Stimulated activated CD8-positive, alpha-beta memory T cell treated with anti-CD3 and anti-CD28 coated beads, Interleukin-7, amount 100 ng/mL, for 48 hours (primary cell): ENCODE measurements at regions not wholly inside any gene's neighbourhood (a gene's known extent, or its start where the extent isn't known, plus 50 kb on each side); places are given as distances from the start of the nearest gene placed in this dataset.

Source experiments
- DNase-seq, 2 donors: peaks; one replicate each; pipeline ENCODE4 v3.0.0-alpha.2; 2020; ENCODE audit warnings: low read depth in 1 of 2; ENCODE audit errors: extremely low read depth in 1 of 2

DNA sequence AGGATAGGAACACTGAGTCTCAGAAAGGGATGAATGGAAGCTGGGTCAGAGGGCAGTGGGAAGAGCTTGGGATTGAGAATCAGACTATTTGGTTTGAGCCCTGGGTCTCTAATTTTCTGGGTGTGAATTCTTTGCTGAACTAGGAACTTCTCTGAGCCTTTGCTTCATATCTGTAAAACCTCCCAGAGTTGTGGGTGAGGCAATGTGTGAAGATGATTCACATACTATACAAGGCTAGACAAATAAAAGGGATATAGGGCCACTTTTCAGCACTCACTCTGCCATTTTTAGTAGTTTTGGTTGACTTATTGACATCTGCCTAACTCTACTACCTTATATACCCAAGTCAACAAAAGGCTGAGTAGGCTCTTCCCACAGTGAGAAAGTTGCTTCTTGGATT is 77.7 kb upstream of the JUN start:
- DNase-seq, result no peak

DNA sequence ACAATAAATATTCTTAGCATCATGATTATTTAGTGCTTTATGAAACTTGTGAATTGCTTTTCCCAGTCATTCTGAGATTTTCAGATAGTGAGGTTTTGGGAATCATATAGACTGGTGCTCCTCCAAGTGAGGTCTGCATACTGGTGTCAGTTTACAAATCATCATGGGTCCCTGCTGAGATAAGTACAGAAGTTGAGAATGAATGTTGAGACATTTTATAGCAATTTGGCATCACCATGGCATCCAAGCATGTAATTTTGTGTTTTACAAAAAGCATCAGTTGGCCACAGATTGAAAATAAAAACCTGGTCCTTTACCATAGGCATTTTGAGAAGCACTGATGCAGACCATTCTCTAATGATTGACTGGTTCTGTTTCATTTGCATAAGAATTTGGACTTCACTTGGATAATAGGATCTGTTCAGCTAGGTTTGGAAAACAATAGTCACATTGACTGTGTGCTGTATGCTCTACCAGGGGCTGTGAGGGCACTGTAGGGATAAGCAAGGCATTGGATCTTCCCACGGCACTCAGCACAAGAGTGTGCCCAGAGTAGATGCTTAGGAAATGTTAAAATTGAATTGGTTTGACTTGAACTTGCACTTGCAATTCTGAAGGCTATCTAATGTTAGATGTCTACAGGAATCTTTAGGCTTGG is 79.0 kb upstream of the JUN start:
- DNase-seq, result no peak

DNA sequence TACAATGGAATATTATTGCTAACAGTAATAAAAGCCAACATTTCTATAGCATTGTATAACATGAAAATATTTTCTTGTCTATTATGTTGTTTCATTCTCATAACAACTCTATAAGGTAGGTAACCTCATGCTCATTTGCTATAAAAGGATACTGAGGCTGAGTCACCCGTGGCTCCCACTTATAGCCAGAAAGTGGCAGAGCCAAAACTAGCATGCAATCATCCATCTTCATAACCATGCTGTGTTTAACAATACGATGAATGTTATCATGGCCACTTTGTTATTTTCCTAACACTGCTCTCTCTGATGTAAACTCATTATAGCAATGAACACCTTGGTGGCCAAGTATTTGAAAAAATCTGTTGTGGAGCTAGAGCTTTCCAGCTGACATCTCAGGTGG is 80.8 kb upstream of the JUN start:
- no peak for DNase-seq

DNA sequence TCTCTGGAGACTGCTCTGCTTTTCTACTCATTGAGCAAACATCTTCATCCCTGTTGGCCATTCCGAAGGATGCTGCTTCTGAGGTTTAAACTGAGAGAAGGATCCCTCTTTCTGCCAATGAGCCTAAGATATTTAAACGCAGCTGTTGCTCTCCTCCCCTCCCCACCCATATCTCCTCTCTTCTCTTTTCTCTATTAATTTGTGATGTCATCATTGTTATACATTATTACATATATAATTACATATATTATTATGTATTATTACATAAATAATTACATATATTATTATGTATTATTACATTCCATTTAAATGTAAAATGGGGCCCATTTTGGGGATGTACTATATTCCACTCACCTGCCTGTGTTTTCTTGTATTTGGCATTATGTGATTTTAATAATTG is 82.7 kb upstream of the JUN start:
- no peak for DNase-seq

DNA sequence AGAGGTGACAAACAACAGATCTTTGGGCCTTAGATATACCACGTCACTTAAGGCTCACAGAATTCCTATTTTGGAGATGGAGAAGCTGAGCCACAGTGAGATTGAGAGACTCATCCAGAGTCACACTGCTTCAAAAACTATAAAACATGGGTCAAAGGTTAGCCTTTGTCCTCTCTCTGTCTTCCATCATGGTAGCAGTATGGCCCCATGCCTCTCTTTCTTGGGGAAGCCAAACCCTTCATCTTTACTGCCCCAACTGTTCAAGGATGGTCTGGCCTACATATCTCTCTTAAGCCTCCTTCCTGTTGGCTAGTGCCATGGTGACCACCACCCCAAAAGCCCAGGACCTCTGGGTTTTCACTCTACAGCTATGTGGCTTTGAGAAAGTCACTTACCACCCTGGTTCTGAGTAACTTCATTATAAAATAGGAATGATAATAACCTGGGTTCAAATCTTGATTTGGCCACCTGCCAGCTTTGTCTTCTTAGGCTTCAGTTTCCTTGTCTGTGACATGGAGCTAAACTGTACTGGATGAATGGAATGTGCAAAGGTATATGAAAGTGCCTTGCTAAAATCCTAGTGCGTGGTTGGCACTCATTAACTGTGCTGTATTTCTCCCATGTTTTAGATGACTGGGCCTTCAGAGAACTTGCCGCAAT is 85.9 kb upstream of the JUN start:
- DNase-seq, result no peak

DNA sequence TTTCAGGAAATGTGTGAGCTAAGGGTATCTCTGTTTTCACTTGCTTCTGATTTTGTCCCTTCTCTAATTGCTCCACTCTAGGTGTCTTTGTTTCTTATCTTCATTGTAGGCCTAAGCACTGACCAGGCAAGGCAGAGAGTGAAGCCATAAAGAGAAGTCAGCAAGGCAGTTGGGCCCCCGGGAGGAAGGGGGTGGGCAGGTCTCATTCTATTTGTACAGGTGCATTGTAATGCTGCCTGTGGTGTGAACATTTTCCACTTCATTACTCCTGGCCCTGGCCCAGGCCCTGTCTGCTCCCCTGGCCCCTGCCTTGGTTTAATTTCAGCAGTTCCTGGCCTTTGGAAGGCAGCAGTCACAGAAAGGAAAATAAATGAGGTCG is 86.4 kb upstream of the JUN start:
- DNase-seq, result no peak

DNA sequence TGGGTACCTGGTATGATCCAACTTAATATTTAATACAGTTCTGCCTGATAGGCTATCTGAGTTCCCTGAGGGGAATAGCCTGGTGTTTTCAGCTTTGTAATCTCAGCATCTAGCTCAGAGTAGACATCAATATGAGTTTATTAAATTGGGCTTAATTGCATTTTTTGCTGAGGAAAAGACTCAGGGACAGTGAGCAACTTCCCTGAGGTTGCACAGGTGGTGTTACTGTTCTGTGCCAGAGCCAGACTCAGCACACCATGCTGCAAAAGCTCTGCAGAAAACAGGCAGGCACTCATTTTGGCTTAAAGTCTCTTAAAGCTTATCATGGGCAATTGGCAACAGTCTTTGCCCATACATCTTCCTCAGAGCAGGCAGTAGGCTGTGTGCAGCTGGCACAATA is 90.5 kb upstream of the JUN start:
- DNase-seq, result no peak

DNA sequence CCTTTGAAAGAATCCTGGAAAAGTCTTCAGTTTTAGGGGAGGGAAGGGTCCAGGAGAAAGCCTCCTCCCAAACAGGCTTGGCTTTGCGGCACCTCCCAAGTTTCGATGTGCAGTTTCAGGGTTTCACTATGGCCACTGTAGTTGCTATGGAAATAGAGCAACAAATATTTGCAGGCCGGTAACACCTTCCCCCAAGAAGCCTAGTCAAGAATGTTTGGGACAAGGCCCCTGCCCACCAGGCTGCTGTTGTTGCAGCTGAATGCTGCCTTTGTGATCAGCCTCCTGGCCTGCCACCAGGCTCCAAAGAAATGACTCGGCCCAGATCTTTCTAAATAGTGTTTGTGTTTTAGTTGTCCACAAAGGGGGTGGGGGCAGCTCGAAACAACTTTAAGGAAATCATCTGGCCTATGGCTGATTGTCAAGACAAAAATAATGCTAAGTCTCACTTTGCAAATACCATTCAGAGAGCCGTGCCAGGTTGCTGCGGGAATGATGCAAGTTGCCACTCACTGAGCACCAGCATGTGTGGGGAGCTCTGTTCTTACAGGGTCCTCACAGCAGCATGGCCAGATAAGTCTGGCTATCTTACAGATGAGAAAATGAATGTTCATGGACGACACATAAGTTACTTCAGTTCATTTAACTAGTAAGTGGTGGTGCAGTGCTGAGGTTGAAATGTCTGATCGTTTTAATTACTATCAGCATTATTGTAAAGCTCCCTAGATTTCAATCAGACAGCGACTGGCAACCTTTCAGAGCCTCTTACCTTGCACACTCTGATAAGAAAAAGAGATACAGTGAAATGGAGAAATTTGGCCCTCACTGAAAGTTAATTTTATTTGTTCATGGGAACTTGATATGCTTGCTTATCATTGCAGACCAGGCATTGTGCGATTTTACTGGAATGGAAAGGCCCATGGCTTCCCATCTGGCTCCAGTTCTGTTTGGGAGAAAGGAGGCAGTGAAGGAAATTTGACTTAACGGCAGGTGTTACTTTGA is 91.2 kb upstream of the JUN start:
- no peak for DNase-seq

DNA sequence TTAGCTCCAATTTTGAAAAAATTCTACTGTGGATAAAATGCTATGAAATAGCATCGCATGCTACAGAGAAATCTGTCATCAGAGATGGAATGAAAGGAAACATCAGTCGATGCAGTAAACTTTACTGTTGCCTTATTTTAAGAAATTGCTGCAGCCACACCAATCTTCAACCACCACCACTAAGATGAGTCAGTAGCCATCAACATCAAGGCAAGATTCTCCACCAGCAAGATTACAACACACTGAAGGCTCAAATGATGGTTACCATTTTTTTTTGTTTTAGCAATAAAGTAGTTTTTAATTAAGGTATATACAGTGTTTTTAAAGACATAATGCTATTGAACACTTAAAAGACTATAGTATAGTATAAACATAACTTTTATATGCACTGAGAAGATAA is 95.6 kb upstream of the JUN start:
- DNase-seq, result no peak

DNA sequence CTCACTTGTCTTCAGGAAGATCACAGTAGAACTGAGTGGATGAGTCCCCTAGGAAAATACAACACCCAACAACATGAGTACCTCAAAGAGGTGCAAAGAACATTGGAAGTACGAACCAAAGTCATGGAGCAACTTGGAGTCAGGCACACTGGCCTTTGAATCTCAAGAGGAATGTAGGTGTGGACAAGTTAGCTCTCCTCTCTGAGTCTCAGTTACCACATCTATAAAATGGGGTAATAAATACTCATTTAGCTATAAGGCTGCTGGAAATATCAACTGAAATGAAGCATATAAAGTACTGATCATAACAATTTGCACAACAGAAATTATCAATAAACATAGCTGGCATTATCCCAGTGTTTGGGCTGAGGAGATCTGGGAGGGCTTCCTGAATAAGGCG is 96.7 kb upstream of the JUN start:
- no peak for DNase-seq

DNA sequence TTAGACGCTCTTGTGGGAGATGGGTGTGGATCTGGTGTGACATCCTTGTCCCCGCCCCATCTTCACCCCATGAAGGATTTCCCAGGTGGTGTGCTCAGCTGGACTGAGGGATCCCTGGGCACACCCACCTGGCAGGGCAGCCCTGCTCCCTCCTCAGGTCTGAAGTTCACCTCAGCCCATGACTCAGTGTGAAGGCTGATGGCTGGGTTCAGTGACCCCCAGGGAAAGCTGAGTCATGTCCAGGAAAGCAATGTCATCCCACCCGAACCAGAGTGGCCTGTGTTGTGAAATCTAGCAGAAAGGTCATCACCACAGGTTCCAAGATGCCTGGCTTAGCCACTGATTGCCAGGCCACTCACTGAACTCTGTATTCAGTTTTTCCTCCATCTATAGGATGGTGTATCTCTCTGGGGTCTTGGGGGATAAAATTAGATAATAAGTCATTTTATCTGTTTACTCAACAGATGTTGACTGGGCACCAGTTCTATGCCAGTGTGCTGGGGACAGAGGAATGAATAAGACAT is 97.7 kb upstream of the JUN start:
- DNase-seq, result no peak

DNA sequence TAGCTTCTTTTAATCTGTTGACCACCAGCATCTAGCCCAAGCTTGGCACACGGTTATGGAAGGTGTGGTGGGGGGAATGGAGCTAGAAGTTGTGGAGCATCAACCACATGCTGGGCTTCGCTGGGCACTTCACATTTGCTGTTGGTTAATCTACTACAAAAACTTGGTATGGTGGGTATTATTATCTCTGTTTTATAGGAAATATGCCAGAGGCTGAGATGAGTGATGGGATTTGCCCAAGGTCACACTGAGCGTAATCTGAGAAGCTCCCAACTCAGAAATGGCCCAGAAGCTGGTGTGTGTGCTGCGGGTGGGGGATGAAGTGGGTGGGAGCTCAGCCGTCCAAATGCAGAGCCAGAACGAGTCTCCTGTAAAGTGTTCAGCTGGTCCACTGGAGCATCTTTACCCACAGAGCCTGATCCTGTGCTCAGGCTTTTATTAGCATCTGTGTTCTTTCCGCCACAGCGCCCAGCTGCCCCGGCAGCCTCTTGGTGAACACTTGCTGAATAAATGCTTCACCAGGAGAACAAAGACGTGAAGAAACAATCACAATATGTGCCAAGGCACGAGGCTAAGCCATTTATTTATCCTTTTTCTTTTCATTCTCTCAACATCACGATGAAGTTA is 98.6 kb upstream of the JUN start:
- no peak for DNase-seq

DNA sequence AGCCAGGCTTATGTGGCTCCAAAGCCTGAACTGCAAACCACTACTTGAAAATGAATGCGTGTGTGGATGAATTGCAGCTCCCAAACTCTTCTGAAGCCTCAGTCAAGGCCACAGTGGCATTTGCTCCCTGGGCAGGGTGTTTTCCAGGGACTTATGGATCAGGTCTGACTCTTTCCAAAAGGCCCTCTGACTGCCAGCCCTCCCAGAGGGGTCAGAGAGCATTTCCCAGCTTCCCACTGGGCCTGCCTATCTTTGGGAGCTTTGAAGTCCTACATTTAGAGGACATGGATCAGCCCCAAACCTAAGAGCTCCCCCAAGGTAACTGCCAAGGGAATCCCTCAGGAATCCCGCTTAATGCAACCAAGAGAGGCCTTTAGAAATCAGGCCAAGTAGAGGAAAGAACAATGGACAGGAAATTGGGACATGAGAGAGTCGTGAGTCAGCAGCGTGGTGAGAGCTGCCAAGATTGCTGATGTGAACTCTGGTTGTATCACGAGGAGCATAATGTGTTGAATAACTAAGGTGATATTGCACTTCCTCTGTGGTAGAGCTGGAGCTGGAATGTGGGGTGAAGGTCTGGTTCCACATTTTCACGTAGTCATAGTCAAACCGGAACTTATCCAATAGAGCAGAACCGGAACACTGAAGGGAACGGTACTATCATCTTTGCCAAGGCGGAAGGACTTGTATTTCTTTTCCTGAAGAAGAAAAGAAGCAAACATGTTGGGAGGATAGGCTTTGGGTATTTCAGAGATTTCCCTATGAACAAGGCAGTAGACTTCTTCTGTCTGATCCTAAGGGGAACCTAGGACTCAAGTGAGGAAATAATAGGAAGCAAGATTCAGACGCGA is 99.4 kb upstream of the JUN start:
- DNase-seq, result no peak

DNA sequence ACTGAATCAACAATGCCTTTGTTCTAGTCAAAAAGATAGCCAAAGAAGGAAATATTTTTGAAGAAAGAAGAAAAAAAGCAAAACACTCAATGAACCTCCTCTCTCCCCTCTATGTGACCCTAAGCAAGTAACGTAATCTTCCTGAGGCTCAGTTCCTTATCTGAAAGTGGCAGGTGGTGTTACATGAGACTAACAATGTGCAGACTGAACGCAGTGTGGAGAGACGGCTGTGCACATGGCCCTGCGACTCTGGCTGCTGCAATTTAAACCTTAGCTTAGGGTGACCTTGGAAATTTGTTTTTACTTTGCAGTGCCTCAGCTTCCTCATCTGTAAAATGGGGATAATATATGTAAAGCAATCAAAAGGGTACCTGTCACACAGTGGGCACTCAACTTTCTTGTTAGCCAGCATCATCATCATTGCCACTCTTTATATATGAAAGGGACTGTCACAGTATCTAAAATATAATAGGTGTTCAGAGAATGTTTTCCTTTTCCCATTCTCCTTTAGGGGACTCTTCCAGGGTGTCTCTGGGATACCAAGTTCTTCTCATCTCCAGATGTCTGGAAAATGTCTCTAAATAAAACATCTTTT is 100.1 kb upstream of the JUN start:
- no peak for DNase-seq

DNA sequence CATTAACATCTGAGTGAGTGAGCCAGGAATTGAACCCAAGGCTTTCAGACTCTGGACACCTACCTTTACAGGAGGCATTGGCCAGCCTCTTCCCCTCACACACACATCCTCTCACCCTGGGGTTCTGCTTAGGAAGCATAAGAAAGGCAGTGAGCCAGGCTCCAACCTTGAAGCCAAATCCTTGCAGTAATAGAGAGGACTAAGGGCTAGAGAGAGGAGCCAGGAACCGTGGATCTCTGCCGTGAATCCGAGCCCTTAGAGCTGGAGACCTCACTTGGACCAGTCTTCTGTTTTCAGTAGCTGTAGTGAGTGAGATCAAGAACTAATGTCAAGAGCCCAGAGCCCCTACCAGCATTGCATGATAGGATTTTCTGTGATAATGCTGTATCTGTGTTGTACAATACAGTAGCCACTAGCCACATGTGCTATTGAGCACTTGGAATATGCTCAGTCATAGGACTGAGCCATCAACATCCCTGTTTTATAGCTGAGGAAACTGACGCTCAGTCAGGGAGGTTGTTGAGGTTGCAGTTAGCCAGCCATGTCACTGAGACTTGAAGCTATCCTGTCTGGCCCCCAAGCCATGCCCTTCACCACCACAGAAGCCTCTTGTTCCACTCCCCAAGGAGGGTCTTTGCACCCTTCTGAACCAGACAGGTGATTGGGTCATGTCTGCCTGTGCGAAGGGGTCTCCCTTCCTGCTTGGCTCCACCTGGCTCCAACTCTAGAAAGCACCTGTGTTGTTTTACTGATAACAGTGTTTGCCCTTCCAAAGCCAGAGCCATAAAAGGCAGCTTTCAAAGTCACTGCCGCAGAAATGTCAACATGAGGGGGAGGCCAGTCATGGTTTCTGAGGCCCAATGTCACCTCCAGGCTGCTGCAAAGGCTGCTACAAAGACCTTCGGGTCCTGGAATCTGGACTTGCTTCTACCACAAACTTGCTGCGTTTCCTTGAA is 101.1 kb upstream of the JUN start:
- DNase-seq, result no peak

DNA sequence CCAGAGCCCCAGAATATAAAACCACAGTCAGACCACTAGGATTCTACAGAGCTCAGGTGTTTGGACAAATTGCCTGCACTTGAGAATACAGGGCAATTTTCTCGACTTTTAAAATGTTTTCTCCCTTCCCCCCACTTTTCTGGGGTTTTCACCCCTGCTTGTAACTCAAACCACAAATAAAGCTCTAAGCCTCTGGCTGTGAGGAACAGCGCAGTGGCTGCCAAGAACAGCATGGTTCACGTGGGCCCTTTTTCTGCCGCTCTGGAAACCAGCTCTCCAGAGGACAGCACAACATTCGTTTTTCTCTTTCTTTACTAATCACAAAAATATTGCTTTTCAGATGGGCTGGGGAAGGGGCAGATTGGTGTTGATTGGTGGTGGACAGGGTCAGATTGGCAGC is 102.2 kb upstream of the JUN start:
- DNase-seq, result no peak

DNA sequence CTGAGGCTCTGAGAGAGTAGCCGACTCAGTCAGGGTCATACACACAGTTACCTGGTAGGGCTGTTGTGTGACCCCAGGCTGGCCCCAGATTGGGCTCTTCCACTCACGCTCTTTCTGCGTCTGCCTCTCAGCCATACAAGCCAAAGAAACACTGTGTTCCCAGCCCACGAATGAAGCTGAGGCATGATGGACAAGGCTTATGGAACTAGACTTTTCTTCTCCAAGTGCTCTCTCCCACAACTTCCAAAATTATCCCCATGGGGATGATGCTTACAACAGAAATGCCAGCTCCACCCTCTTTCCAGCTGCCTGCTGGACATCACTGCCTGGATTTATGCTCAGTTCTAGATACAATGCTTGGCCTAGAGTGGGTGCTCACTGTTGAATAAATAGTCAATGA is 102.8 kb upstream of the JUN start:
- DNase-seq, result no peak

DNA sequence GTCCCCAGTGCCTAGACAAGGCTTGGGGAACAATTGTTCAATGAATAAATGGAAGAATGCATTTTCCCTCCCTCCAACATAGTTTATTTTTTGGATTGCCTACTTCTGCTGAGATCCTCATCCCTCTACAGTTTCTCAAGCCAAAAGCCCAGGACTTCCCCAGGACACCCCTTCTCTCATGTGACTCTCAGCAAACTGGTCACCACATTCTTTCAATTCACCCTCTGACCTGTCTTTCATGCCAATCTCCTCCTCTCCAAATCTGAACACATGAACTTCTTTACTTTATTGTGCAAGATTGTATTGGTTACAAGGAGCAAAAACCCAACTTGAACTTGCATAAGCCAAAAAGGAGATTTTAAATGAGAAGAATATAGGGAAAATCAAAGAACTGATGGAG is 103.2 kb upstream of the JUN start:
- DNase-seq, result no peak

DNA sequence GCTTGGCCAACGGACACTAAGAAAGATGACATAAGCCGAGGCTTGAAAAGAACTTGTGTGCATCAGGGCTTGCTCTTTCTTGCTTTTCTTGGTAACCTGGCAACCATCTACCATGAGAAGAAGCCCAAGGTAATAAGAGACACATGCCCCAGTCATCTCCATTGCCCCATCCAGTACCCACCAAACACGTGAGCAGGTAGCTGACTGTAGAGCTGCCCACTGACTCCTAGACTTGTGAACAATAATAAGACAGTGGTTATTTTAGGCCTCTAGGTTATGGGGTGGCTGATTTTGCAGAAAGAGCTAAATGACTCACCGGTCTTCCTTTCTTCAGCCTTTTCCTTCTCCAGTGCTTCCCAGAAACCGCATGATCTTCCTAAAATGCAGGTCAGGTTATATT is 105.0 kb upstream of the JUN start:
- no peak for DNase-seq
